GM12865 (cell line): ENCODE measurements at regions not wholly inside any gene's neighbourhood (a gene's known extent, or its start where the extent isn't known, plus 50 kb on each side); places are given as distances from the start of the nearest gene placed in this dataset.

Experiments
- DNase-seq: peaks from one replicate; pipeline ENCODE4 v3.0.0; 2010; ENCODE audit warnings: low read depth
- H3K4me3 ChIP-seq: 2 replicates; pipeline ENCODE4 v1.5.1; 2011; ENCODE audit warnings: mild to moderate bottlenecking, low read depth, low read length, control low read depth
- TF ChIP-seq, protein P1 (sequence below): IDR thresholded peaks from 2 replicates; pipeline ENCODE4 v1.5.1; 2011; ENCODE audit warnings: low read length, control low read depth, low read depth, inconsistent platforms; ENCODE audit not compliant: insufficient read depth; ENCODE audit errors: missing control alignments

DNA sequence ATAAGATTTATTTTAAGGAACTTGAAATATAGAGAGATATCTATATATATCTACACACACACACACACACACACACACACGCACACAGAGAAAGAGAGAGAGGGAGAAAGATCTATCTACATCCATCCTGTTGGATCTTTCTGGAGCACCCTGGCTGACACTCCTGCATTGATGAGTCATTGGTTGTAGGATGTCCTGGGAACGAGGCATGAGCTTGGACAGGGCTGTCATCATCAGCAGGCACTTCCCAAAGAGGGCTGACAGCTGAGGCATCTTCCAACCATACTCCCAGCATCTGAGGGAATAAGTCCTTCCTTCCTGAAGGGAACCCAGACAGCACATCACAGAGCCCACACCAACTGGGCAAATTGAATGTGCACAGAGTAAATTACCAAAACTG, 99.1 kb upstream of the ERG start:
- no peak overlapping the region for H3K4me3 ChIP-seq
- DNase-seq: no peak
- TF ChIP-seq, protein P1, sequence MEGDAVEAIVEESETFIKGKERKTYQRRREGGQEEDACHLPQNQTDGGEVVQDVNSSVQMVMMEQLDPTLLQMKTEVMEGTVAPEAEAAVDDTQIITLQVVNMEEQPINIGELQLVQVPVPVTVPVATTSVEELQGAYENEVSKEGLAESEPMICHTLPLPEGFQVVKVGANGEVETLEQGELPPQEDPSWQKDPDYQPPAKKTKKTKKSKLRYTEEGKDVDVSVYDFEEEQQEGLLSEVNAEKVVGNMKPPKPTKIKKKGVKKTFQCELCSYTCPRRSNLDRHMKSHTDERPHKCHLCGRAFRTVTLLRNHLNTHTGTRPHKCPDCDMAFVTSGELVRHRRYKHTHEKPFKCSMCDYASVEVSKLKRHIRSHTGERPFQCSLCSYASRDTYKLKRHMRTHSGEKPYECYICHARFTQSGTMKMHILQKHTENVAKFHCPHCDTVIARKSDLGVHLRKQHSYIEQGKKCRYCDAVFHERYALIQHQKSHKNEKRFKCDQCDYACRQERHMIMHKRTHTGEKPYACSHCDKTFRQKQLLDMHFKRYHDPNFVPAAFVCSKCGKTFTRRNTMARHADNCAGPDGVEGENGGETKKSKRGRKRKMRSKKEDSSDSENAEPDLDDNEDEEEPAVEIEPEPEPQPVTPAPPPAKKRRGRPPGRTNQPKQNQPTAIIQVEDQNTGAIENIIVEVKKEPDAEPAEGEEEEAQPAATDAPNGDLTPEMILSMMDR: no peak

GRCh38 chr21:38598413-38598812, 100.1 kb upstream of the ERG start:
- no peak for DNase-seq
- H3K4me3 ChIP-seq: no peak overlapping the region
- TF ChIP-seq, protein P1: no peak

DNA sequence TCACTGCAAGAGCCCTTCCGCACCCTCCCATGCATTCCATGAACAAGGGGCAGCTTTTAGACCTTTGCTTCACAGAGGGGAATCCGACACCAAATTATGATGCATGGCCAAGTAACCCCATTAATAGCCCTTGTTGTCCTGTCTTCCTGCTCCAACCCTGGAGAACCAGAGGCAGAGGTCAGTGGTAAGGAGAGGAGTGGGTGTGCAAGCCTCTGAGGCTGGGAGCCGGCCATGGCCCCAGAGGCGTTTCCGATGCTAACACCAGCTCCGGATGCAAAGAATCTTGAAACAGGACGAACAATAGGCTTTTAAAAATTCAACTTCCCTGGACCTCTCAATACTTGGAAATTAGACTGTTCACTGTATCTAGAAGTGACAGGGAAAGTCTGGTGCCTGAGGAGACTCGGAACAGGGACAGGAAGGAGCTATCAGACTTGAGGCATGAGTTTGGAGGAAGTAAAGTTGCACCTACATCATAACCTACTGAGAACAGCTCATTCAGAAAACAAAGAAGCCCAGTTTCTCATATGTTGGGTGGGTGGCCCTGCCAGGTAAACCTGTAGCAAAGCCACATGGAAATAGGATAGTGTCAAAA, 101.2 kb upstream of the ERG start:
- DNase-seq: no peak
- H3K4me3 ChIP-seq: no peak overlapping the region
- TF ChIP-seq, protein P1: no peak

DNA sequence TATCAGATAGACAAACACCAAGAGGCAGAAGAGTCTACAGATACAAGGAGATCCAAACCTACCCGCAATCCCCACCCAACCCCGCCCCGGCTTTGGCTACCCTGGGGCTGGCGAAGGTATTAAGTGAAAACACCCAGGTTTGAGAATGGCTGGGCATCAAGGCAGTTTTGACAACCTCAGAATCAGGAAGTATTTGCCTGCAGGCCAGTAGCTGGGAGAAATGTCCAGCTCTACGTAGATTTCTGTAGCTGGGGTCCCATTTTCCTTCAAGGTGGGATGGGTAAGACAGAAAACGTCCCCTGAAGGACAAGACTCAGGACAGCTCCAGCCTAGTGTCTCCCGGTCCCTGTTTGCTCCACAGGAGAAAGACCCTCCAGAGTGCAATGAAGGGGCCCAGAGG, 101.8 kb upstream of the ERG start:
- no peak for DNase-seq
- TF ChIP-seq, protein P1: no peak

DNA sequence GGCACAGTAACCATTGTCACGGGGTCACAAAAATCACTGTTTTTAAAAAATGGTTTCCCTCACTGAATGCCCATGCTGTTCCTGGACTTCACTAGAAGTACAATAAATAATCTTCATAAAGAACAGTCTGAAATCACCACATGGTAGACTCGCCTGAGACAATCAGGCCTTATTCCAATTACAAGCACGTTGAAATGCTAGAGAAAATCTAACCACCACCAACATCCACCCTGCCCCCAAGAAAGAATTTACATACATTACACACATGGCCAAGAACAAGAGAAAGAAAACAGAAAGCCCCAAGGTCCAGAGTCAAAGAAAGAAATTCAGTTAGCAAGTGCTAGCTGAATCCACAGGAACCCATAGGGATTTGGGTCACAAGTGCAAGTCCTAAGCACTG, 107.0 kb upstream of the ERG start:
- no peak for DNase-seq
- H3K4me3 ChIP-seq: no peak overlapping the region
- TF ChIP-seq, protein P1: no peak

More for the DNA sequence above, 101.8 kb upstream of the ERG start:
- H3K4me3 ChIP-seq: no peak overlapping the region

GRCh38 chr21:38609580-38609979, 111.3 kb upstream of the ERG start:
- TF ChIP-seq, protein P1: no peak
- no peak for DNase-seq
- H3K4me3 ChIP-seq: no peak overlapping the region

GRCh38 chr21:38610623-38611251, 112.5 kb upstream of the ERG start:
- TF ChIP-seq, protein P1: no peak
- H3K4me3 ChIP-seq: no peak overlapping the region
- no peak for DNase-seq
